HG03196 (cell line): ENCODE measurements at regions not wholly inside any gene's neighbourhood (a gene's known extent, or its start where the extent isn't known, plus 50 kb on each side); places are given as distances from the start of the nearest gene placed in this dataset.

Experiments
- ATAC-seq: cut with Tn5 transposase; IDR thresholded peaks from one replicate; pipeline ENCODE4 v1.9.1; 2021; ENCODE audit not compliant: unreplicated experiment

DNA sequence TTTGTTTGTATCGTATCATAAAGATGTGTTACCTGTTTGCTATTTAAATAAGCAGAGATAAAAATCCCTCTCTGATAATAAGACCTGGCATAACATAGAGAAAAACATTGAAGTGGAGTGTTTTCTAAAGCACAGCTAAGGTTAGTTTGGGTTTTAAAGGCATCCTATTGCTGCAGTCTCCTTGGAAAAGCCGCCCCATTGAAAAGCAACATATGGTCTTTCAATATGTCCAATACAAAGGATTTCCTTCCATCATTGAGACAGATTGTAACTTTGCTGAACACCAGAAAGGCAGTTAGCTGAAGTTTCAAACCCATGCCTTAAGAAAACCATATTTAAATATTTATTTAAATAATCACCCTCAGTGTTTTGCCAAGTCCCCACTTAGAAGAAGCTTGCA is 898.5 kb upstream of the KCND2 start:
- no peak for ATAC-seq

GRCh38 chr7:119377861-119378260 is 895.1 kb upstream of the KCND2 start:
- no peak for ATAC-seq

- no peak for ATAC-seq
Measured at GRCh38 chr7:119382726-119383125, 890.2 kb upstream of the KCND2 start.

DNA sequence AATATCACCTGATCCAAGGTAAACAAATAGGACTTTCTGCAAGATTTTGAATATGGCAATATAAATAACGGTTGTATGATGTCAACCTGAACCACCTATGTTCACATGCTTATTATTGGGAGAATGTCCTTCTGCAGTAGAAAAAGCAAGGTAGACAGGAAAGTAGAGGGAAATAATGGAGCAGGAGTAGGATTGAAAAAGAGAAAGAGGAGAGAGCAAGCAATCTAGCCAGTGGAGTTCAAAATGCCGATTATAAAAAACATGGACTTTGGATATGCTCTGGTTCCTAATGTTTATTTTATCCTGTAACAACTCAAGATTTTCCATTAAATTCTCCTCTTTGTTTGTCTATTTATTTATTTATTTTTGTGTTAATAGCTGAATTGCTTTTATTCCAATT is 878.0 kb upstream of the KCND2 start:
- ATAC-seq, result no peak

DNA sequence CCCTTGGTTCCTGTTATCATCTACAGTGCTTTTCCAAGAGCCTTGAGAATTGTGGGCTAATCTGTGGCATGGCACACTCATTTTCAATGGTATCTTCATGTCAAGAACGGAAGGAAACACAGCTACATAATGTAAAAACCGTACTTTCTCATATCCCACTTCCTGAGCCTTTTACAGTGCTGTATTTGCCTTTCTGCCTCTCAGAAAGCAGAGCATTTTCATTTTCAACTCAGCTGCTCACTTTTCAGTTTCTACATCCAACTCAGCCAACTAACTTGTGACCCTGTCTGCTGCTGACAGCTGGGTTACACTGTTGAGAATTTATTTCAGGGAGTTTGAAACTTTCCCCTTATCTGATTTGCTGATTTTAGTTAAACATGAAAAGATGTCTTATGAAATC is 875.8 kb upstream of the KCND2 start:
- ATAC-seq, result peak; percentile 96

DNA sequence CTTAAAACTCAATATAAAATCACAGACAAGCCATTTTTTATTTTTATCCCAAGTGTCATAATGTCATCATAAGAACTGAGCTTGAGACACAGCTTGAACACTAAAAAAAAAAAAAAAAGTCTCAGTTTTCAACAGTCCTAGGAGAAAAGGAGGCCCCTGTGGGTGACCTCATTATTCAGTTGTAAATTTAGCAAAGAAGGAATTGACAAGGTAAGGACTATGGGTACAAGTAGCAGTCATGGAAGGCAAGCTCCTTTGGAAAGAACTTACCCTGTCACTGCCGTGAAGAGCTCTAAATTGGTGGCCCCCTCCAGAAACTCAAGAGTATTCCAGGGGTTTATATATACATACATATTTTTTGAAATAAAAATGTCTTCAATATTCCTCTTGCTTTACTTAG is 864.4 kb upstream of the KCND2 start:
- no peak for ATAC-seq

DNA sequence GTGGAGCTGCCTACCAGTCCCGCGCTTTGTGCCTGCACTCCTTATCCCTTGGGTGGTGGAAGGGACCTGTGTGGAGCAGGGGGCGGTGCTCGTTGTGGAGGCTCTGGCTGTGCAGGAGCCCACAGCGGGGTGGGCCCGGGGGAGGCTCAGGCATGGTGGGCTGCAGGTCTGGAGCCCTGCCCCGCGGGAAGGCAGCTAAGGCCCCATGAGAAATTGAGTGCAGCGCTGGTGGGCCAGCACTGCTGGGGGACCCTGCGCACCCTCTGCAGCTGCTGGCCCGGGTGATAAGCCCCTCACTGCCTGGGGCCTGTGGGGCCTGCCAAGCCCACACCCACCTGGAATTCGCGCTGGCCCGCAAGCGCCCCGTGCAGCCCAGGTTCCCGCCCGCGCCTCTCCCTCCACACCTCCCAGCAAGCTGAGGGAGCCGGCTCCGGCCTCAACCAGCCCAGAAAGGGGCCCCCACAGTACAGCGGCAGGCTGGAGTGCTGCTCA is 859.6 kb upstream of the KCND2 start:
- no peak for ATAC-seq

GRCh38 chr7:119415682-119416081 is 857.3 kb upstream of the KCND2 start:
- no peak for ATAC-seq

DNA sequence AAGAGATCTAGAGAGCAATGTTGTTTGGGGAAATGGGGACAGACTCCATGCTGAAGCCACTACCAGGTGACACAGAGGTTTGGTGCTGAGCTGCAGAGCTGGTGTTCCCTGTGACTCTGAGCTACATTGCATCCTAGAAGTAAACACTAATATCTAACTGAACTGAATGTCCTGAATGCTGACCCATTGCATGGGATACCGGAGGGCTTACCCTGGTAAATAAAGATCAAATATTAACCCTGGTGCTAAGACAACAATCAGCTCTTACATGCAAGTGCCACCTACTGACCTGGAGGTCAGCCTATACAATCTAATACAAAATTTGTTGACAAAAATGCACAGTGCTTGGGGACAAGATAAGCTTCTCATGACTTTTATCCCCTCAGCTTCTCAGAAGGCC is 851.3 kb upstream of the KCND2 start:
- no peak for ATAC-seq

DNA sequence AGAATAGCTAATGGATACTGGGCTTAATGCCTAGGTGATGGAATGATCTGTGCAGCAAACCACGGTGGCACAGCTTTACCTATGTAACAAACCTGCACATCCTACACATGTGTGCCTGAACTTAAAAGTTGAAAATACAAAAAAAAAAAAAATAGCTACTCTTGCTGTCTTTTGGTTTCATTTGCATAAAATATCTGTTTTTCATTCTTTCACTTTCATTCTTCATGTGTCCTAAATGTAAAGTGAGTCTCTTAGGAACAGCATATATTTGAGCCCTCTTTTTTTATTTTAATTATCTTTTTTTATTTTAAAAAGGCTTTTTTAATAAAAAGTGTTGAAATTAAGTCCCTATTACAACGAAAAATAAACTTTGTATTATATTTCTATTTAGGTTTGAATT is 836.1 kb upstream of the KCND2 start:
- no peak for ATAC-seq

DNA sequence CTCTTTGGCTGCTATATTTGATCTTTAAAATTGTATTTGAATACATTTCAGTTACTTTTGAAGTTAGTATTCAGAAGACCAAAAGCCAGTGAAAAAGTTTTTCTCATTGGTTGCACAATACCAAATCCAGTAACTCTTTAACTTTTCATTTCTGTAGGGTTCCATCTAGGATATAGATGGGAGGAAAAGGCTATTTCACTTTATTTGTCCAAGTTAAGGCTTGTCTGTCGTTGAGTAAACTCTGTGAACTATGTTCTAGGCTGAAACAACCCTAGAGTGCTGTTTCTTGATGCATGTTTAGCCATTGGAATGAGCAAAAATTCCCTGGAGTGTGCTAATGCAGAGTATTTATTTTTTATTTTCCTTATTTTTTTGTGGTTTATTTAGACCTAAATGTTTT is 834.7 kb upstream of the KCND2 start:
- no peak for ATAC-seq

DNA sequence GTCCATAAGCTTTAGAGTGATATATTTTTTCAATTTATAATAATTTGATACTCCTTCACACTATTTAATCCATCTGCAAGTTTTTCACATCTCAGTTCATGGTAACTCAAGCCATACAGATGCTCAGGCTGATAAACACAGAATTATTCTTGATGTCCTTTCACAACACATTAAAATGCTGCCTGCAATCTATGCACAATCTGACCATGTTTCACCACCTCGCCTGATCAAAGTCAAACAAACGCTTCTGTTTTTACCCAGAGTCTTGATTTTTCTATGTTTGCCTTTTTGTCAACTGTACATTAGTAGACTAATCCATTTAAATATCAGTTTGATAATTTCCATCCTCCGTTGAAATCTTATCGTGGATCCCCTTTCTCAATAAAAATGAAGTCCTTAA is 833.8 kb upstream of the KCND2 start:
- ATAC-seq, result no peak

- ATAC-seq, result no peak
Measured at GRCh38 chr7:119452401-119452800, 820.6 kb upstream of the KCND2 start.

DNA sequence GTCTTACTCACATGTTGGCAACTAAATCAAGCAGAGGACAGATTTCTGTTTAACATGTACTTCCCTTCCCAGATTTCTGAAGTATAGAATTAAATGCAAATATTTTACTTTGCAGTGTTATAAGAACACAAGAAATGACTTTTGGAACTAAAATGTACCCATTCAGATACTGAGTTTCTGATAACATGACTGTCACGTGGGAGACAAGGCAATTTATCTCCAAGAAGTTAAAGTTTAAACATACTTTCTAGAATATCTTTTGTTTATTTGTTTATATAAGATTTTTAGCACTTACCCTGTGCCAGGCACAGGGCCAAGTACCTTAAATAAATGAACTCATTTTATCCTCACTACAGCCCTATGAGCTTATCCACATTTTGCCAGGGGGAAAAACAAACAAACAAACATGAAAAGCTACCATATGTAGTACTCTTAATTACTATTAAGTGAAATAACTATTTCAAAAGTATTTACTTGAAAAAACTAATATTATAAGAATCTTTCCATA is 807.1 kb upstream of the KCND2 start:
- no peak for ATAC-seq

- no peak for ATAC-seq
Measured at GRCh38 chr7:119472408-119473038, 800.5 kb upstream of the KCND2 start.

GRCh38 chr7:119482209-119482608 is 790.8 kb upstream of the KCND2 start:
- peak; percentile 91 for ATAC-seq

- no peak for ATAC-seq
Measured at GRCh38 chr7:119482671-119483070, 790.3 kb upstream of the KCND2 start.

DNA sequence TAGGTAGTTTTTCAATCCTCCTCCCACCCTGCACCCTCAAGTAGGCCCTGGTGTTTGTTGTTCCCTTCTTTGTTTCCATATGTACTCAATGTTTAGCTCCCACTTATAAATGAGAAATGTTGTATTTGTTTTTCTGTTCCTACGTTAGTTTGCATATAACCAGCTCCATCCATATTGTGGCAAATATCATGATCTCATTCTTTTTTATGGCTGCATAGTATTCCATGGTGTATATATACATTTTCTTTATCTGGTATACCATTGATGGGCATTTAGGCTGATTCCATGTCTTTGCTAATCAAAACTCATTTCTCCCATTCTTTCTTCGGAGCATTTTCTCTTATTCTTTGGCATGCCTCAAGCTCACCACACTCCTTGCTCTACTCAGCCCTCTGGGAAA is 789.6 kb upstream of the KCND2 start:
- ATAC-seq, result no peak

- ATAC-seq, result no peak
Measured at GRCh38 chr7:119514326-119514725, 758.6 kb upstream of the KCND2 start.

DNA sequence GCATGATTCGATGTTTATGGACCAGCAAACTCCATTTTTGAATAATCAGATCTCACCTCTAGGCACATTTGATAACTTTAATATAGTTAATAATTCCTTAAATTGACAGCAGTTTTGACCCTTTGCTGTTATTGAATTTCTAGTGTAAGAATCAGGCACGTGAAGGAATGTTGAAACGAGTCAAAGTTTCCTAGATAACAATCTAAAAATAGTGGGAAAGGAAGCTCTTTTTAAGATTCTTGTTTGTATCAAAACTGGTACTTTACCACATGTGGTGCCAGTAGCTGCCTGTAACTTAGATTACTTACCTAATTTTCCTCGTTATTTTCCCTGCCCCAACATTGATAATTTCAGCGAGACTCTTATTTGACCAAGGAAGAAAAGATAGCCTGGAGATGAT is 757.8 kb upstream of the KCND2 start:
- no peak for ATAC-seq

- no peak for ATAC-seq
Measured at GRCh38 chr7:119515962-119516361, 757.0 kb upstream of the KCND2 start.

DNA sequence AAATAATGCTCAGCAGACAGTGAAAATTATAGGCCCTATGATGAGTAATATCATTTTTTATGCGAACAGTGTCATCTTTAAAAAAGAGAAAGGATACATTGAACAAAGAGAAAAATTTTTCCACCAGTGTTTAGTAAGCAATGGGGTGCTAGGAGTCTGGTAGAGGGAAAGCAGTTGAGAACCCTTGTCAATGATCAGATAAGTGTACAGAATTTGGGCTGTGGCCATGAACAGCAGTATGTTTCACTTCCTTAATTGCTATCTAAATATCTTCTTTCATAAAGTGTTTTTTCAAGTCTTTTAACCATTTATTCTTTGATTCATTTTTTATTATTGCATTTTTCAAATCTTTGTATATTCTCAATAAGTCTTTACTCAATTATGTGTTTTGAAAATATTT is 750.7 kb upstream of the KCND2 start:
- no peak for ATAC-seq

GRCh38 chr7:119522698-119523097 is 750.3 kb upstream of the KCND2 start:
- ATAC-seq, result no peak
